ENCODE measurements at regions not wholly inside any gene's neighbourhood (a gene's known extent, or its start where the extent isn't known, plus 50 kb on each side); places are given as distances from the start of the nearest gene placed in this dataset.
"Not testable (repeated sequence)": the region's sequence is repeated elsewhere in the genome, so short reads cannot be mapped to it uniquely, and the experiment has no call there.

- no peak for DNase-seq
Measured at GRCh38 chr1:104182251-104182650, 432.6 kb downstream of the AMY1C start.

GRCh38 chr1:104189207-104189606 lies 439.5 kb downstream of the AMY1C start:
- DNase-seq: no peak

GRCh38 chr1:104190821-104191220 lies 441.1 kb downstream of the AMY1C start:
- DNase-seq: no peak

- DNase-seq: no peak
Measured at GRCh38 chr1:104195395-104195794, 445.7 kb downstream of the AMY1C start.

GRCh38 chr1:104196136-104196535 lies 446.4 kb downstream of the AMY1C start:
- no peak for DNase-seq

GRCh38 chr1:104197516-104197915 lies 447.8 kb downstream of the AMY1C start:
- no peak for DNase-seq

- DNase-seq: no peak
Measured at GRCh38 chr1:104212239-104212638, 462.5 kb downstream of the AMY1C start.

- not testable (repeated sequence) for DNase-seq
Measured at GRCh38 chr1:104217395-104217986, 467.8 kb downstream of the AMY1C start.

GRCh38 chr1:104229860-104230259 lies 480.2 kb downstream of the AMY1C start:
- no peak for DNase-seq

GRCh38 chr1:104231676-104232075 lies 482.0 kb downstream of the AMY1C start:
- DNase-seq: no peak

GRCh38 chr1:104235141-104235540 lies 485.4 kb downstream of the AMY1C start:
- DNase-seq: no peak

- peak; percentile 54 for DNase-seq
Measured at GRCh38 chr1:104238991-104239390, 489.3 kb downstream of the AMY1C start.

- no peak for DNase-seq
Measured at GRCh38 chr1:104248385-104248784, 498.7 kb downstream of the AMY1C start.

- DNase-seq: no peak
Measured at GRCh38 chr1:104259481-104259880, 509.8 kb downstream of the AMY1C start.

- DNase-seq: not testable (repeated sequence)
Measured at GRCh38 chr1:104263110-104263509, 513.4 kb downstream of the AMY1C start.

GRCh38 chr1:104264521-104264920 lies 514.8 kb downstream of the AMY1C start:
- no peak for DNase-seq

GRCh38 chr1:104265163-104265562 lies 515.5 kb downstream of the AMY1C start:
- no peak for DNase-seq

- DNase-seq: no peak
Measured at GRCh38 chr1:104266612-104267011, 516.9 kb downstream of the AMY1C start.

GRCh38 chr1:104288322-104288721 lies 538.6 kb downstream of the AMY1C start:
- not testable (repeated sequence) for DNase-seq

GRCh38 chr1:104291156-104291555 lies 541.5 kb downstream of the AMY1C start:
- no peak for DNase-seq

GRCh38 chr1:104294259-104294658 lies 544.6 kb downstream of the AMY1C start:
- no peak for DNase-seq

GRCh38 chr1:104295511-104295910 lies 545.8 kb downstream of the AMY1C start:
- DNase-seq: no peak

- no peak for DNase-seq
Measured at GRCh38 chr1:104309673-104310072, 560.0 kb downstream of the AMY1C start.

GRCh38 chr1:104315823-104316222 lies 566.1 kb downstream of the AMY1C start:
- no peak for DNase-seq

- DNase-seq: no peak
Measured at GRCh38 chr1:104322131-104322530, 572.4 kb downstream of the AMY1C start.

GRCh38 chr1:104329278-104329677 lies 579.6 kb downstream of the AMY1C start:
- DNase-seq: no peak
